Activated CD4-positive, alpha-beta T cell treated with anti-CD3 and anti-CD28 coated beads for 36 hours (primary cell): ENCODE measurements at regions not wholly inside any gene's neighbourhood (a gene's known extent, or its start where the extent isn't known, plus 50 kb on each side); places are given as distances from the start of the nearest gene placed in this dataset.

Experiments
- ATAC-seq: fragments of 200-7000 bp; cut with Tn5 transposase; one replicate; pipeline ENCODE4 v1.10.0; 2021; ENCODE audit warnings: mild to moderate bottlenecking, moderate library complexity
- CTCF ChIA-PET: fragments of 350-600 bp; sonication (Branson Sonifier 250); formaldehyde crosslinking; loops from one replicate; lab custom pipeline; 2021; ENCODE audit warnings: antibody characterized with exemption; lab: Charles Lee
- POLR2A ChIA-PET: fragments of 350-600 bp; sonication (Branson Sonifier 250); formaldehyde crosslinking; loops from one replicate; lab custom pipeline; 2021; ENCODE audit warnings: antibody characterized with exemption, inconsistent platforms; lab: Charles Lee
- DNase-seq: peaks from one replicate; pipeline ENCODE4 v3.0.0-alpha.2; 2020
- H3K27ac Mint-ChIP-seq: one replicate; pipeline ENCODE4 v1.8.0; 2021; ENCODE audit warnings: mixed read lengths
- H3K27me3 Mint-ChIP-seq: one replicate; pipeline ENCODE4 v1.8.0; 2021; ENCODE audit warnings: mixed read lengths
- H3K36me3 Mint-ChIP-seq: one replicate; pipeline ENCODE4 v1.8.0; 2021; ENCODE audit warnings: low read depth, mixed read lengths
- H3K4me1 Mint-ChIP-seq: one replicate; pipeline ENCODE4 v1.8.0; 2021; ENCODE audit warnings: mixed read lengths
- H3K4me3 Mint-ChIP-seq: one replicate; pipeline ENCODE4 v1.8.0; 2021; ENCODE audit warnings: mild to moderate bottlenecking, moderate library complexity, mixed read lengths
- H3K9me3 Mint-ChIP-seq: one replicate; pipeline ENCODE4 v1.8.0; 2021; ENCODE audit warnings: low read depth, mixed read lengths
- intact Hi-C, 2 experiments: fragments of 100-400 bp; cut with DNase I in 1 of 2; cut with micrococcal nuclease in 1 of 2; formaldehyde crosslinking; loops; one replicate each; pipeline versions ENCODE4 v1.14.2 to v1.15.1; 2022 to 2024; cut with DNase I, micrococcal nuclease

- H3K27ac Mint-ChIP-seq, result no peak overlapping the region
- H3K36me3 Mint-ChIP-seq, result no peaks in the 10 kb centered on the region
- no peak overlapping the region for H3K4me3 Mint-ChIP-seq
- ATAC-seq, result no peak
- ChIA-PET POLR2A (no interaction called here), CTCF (interaction anchor here (0.6 kb wide), 1 partner anchor 972 kb away, joined by 3 read pairs; no protein-coding TSS in a partner anchor)
- no peaks in the 10 kb centered on the region for H3K4me1 Mint-ChIP-seq
- no peak for DNase-seq
- peaks cover 14% of the 10 kb centered on the region for H3K27me3 Mint-ChIP-seq
- H3K9me3 Mint-ChIP-seq, result no peaks in the 10 kb centered on the region
- intact Hi-C loops, result no loop called here
Measured at GRCh38 chr14:100666851-100667250, 59.8 kb upstream of the DLK1 start.

- ChIA-PET CTCF (no interaction called here), POLR2A (no interaction called here)
- Mint-ChIP-seq H3K36me3 (no peaks in the 10 kb centered on the region), H3K4me3 (no peak overlapping the region), H3K27me3 (peaks cover 17% of the 10 kb centered on the region), H3K4me1 (no peaks in the 10 kb centered on the region), H3K9me3 (no peaks in the 10 kb centered on the region), H3K27ac (no peak overlapping the region)
- intact Hi-C loops, result no loop called here
- DNase-seq (no peak), ATAC-seq (no peak)
Measured at GRCh38 chr14:100667656-100668055, 59.0 kb upstream of the DLK1 start.

- Mint-ChIP-seq H3K27ac (no peak overlapping the region), H3K9me3 (no peaks in the 10 kb centered on the region), H3K36me3 (no peaks in the 10 kb centered on the region), H3K4me1 (no peaks in the 10 kb centered on the region), H3K27me3 (peaks cover 22% of the 10 kb centered on the region), H3K4me3 (no peak overlapping the region)
- intact Hi-C loops, result no loop called here
- POLR2A ChIA-PET, result no interaction called here
- ATAC-seq (no peak), DNase-seq (no peak)
- CTCF ChIA-PET, result no interaction called here
Measured at GRCh38 chr14:100668352-100668751, 58.3 kb upstream of the DLK1 start.

GRCh38 chr14:100669011-100669412 is 57.7 kb upstream of the DLK1 start:
- POLR2A ChIA-PET, result no interaction called here

GRCh38 chr14:100669468-100669867 is 57.2 kb upstream of the DLK1 start:
- CTCF ChIA-PET, result no interaction called here
- Mint-ChIP-seq H3K27ac (no peak overlapping the region), H3K27me3 (peaks cover 30% of the 10 kb centered on the region), H3K4me1 (no peaks in the 10 kb centered on the region), H3K36me3 (no peaks in the 10 kb centered on the region), H3K4me3 (no peak overlapping the region), H3K9me3 (no peaks in the 10 kb centered on the region)
- POLR2A ChIA-PET, result no interaction called here
- ATAC-seq, result no peak
- DNase-seq, result no peak
- intact Hi-C loops, result no loop called here

More at GRCh38 chr14:100669011-100669412, 57.7 kb upstream of the DLK1 start:
- CTCF ChIA-PET, result no interaction called here
- Mint-ChIP-seq H3K27ac (no peak overlapping the region), H3K36me3 (no peaks in the 10 kb centered on the region), H3K27me3 (peaks cover 28% of the 10 kb centered on the region), H3K9me3 (no peaks in the 10 kb centered on the region), H3K4me1 (no peaks in the 10 kb centered on the region), H3K4me3 (no peak overlapping the region)
- no peak for ATAC-seq
- intact Hi-C loops, result no loop called here
- DNase-seq, result no peak

GRCh38 chr14:100670017-100670752 is 56.5 kb upstream of the DLK1 start:
- no peak overlapping the region for H3K27ac Mint-ChIP-seq
- no peak for DNase-seq
- H3K4me1 Mint-ChIP-seq, result no peaks in the 10 kb centered on the region
- no peaks in the 10 kb centered on the region for H3K36me3 Mint-ChIP-seq
- no peak for ATAC-seq
- H3K4me3 Mint-ChIP-seq, result no peak overlapping the region
- intact Hi-C loops, result no loop called here
- POLR2A ChIA-PET, result no interaction called here
- no peaks in the 10 kb centered on the region for H3K9me3 Mint-ChIP-seq
- H3K27me3 Mint-ChIP-seq, result peaks cover 34% of the 10 kb centered on the region
- CTCF ChIA-PET, result interaction anchor here (0.9 kb wide), 1 partner anchor 8 kb away, joined by 3 read pairs; no protein-coding TSS in a partner anchor

- H3K27ac Mint-ChIP-seq, result no peak overlapping the region
- no peaks in the 10 kb centered on the region for H3K36me3 Mint-ChIP-seq
- ATAC-seq (no peak), DNase-seq (no peak)
- POLR2A ChIA-PET, result no interaction called here
- H3K9me3 Mint-ChIP-seq, result no peaks in the 10 kb centered on the region
- CTCF ChIA-PET, result interaction anchor here (0.9 kb wide), 1 partner anchor 8 kb away, joined by 3 read pairs; no protein-coding TSS in a partner anchor
- H3K4me3 Mint-ChIP-seq, result no peak overlapping the region
- H3K27me3 Mint-ChIP-seq, result peaks cover 34% of the 10 kb centered on the region
- intact Hi-C loops, result no loop called here
- no peaks in the 10 kb centered on the region for H3K4me1 Mint-ChIP-seq
Measured at GRCh38 chr14:100670753-100671049, 56.0 kb upstream of the DLK1 start.

- ChIA-PET POLR2A (no interaction called here), CTCF (interaction anchor here (0.9 kb wide), 1 partner anchor 9 kb away, joined by 3 read pairs; no protein-coding TSS in a partner anchor)
- intact Hi-C loops, result no loop called here
- Mint-ChIP-seq H3K4me1 (no peaks in the 10 kb centered on the region), H3K36me3 (no peaks in the 10 kb centered on the region), H3K27me3 (peaks cover 34% of the 10 kb centered on the region), H3K27ac (no peak overlapping the region), H3K9me3 (no peaks in the 10 kb centered on the region), H3K4me3 (no peak overlapping the region)
- ATAC-seq, result no peak
- no peak for DNase-seq
Measured at GRCh38 chr14:100671386-100671901, 55.2 kb upstream of the DLK1 start.

GRCh38 chr14:100671906-100672305 is 54.8 kb upstream of the DLK1 start:
- Mint-ChIP-seq H3K36me3 (no peaks in the 10 kb centered on the region), H3K4me3 (no peak overlapping the region), H3K27me3 (peaks cover 36% of the 10 kb centered on the region), H3K4me1 (no peaks in the 10 kb centered on the region), H3K27ac (no peak overlapping the region), H3K9me3 (no peaks in the 10 kb centered on the region)
- POLR2A ChIA-PET, result no interaction called here
- CTCF ChIA-PET, result interaction anchor here (1.9 kb wide), 1 partner anchor 20 kb away, joined by 4 read pairs; no protein-coding TSS in a partner anchor
- ATAC-seq (no peak), DNase-seq (no peak)
- intact Hi-C loops, result no loop called here

GRCh38 chr14:100673085-100673806 is 53.4 kb upstream of the DLK1 start:
- POLR2A ChIA-PET, result no interaction called here
- Mint-ChIP-seq H3K27ac (no peak overlapping the region), H3K4me3 (no peak overlapping the region), H3K27me3 (peaks cover 36% of the 10 kb centered on the region), H3K9me3 (no peaks in the 10 kb centered on the region), H3K4me1 (no peaks in the 10 kb centered on the region), H3K36me3 (no peaks in the 10 kb centered on the region)
- CTCF ChIA-PET, result interaction anchor here (1.4 to 1.9 kb wide), 2 partner anchors 10 to 21 kb away, joined by 4 to 6 read pairs; no protein-coding TSS in a partner anchor
- ATAC-seq, result no peak
- DNase-seq, result no peak
- intact Hi-C loops, result no loop called here

GRCh38 chr14:100673807-100674154 is 52.9 kb upstream of the DLK1 start:
- intact Hi-C loops, result no loop called here
- no peak for DNase-seq
- H3K36me3 Mint-ChIP-seq, result no peaks in the 10 kb centered on the region
- ATAC-seq, result no peak
- no peak overlapping the region for H3K4me3 Mint-ChIP-seq
- H3K4me1 Mint-ChIP-seq, result no peaks in the 10 kb centered on the region
- ChIA-PET CTCF (interaction anchor here (1.9 kb wide), 1 partner anchor 21 kb away, joined by 4 read pairs; no protein-coding TSS in a partner anchor), POLR2A (no interaction called here)
- H3K27ac Mint-ChIP-seq, result no peak overlapping the region
- H3K9me3 Mint-ChIP-seq, result no peaks in the 10 kb centered on the region
- peaks cover 36% of the 10 kb centered on the region for H3K27me3 Mint-ChIP-seq

- no peaks in the 10 kb centered on the region for H3K9me3 Mint-ChIP-seq
- H3K4me3 Mint-ChIP-seq, result no peak overlapping the region
- no peak overlapping the region for H3K27ac Mint-ChIP-seq
- H3K36me3 Mint-ChIP-seq, result no peaks in the 10 kb centered on the region
- intact Hi-C loops, result no loop called here
- no peaks in the 10 kb centered on the region for H3K4me1 Mint-ChIP-seq
- POLR2A ChIA-PET, result no interaction called here
- ATAC-seq (no peak), DNase-seq (no peak)
- H3K27me3 Mint-ChIP-seq, result peaks cover 33% of the 10 kb centered on the region
- CTCF ChIA-PET, result interaction anchor here (0.9 kb wide), 1 partner anchor 28 kb away, joined by 3 read pairs; no protein-coding TSS in a partner anchor
Measured at GRCh38 chr14:100674428-100674827, 52.3 kb upstream of the DLK1 start.
